HepG2 (cell line): ENCODE measurements at regions not wholly inside any gene's neighbourhood (a gene's known extent, or its start where the extent isn't known, plus 50 kb on each side); places are given as distances from the start of the nearest gene placed in this dataset.
A peak's percentile ranks its signal among the peaks of the same experiment; 100 is the strongest.

ENCODE experiments used
- ATAC-seq: fragments of 200-7000 bp; cut with Tn5 transposase; 3 replicates; pipeline ENCODE4 v1.9.1; 2020; ENCODE audit warnings: mild to moderate bottlenecking, moderate library complexity
- BruUV-seq: library from RNA; stranded (reverse); fragments of 400-500 nt; replicated peaks from 2 replicates; lab custom pipeline; 2021; lab: Mats Ljungman, UMichigan
- CTCF ChIA-PET: fragments of 300-600 bp; formaldehyde crosslinking; extraction: SDS; loops from one replicate; lab custom pipeline; 2021; ENCODE audit warnings: low total read pairs, inconsistent platforms, low intra/inter-chr PET ratio; lab: Yijun Ruan, JAX
- POLR2A ChIA-PET: fragments of 350-600 bp; sonication (Branson Sonifier 250); formaldehyde crosslinking; loops from one replicate; lab custom pipeline; 2020; ENCODE audit warnings: antibody characterized with exemption, inconsistent platforms; lab: Yijun Ruan, JAX
- DNase-seq: peaks from one replicate; pipeline ENCODE4 v3.0.0-alpha.2; 2015; ENCODE audit warnings: low spot score
- FAIRE-seq: peaks from 3 replicates; lab custom pipeline; 2011; peaks lifted over from hg19 to GRCh38; lab: Jason Lieb, UNC
- H2AFZ ChIP-seq: one replicate; pipeline ENCODE4 v1.6.1; 2011; ENCODE audit warnings: low read length, inconsistent platforms
- H3K27ac ChIP-seq: fragments of 300-600 bp; 3 replicates; pipeline ENCODE4 v1.8.0; 2011; ENCODE audit warnings: mixed run types, mild to moderate bottlenecking, mixed read lengths, low read length, inconsistent platforms; ENCODE audit not compliant: insufficient read depth; ENCODE audit errors: extremely low read length
- H3K27me3 ChIP-seq, 2 experiments: fragments of 200-600 bp in 1 of 2; 2 replicates in 1 of 2; 3 replicates in 1 of 2; pipeline versions ENCODE4 v1.6.0 to v1.8.0; 2011; ENCODE audit warnings: low read length in 2 of 2, mild to moderate bottlenecking in 2 of 2, moderate library complexity in 2 of 2, inconsistent platforms in 1 of 2; ENCODE audit not compliant: insufficient read depth in 2 of 2, control insufficient read depth in 1 of 2
- H3K36me3 ChIP-seq, 2 experiments: fragments of 200-600 bp in 1 of 2; replicated peaks in 1 of 2; 2 replicates in 1 of 2; 3 replicates in 1 of 2; pipeline versions ENCODE4 v1.5.1 to v1.8.0; 2011; ENCODE audit warnings: low read length in 2 of 2, inconsistent platforms in 1 of 2; ENCODE audit not compliant: insufficient read depth in 2 of 2, control insufficient read depth in 1 of 2
- H3K4me1 ChIP-seq: 2 replicates; pipeline ENCODE4 v1.5.1; 2012; ENCODE audit warnings: low read length, inconsistent platforms; ENCODE audit not compliant: insufficient read depth
- H3K4me2 ChIP-seq: 2 replicates; pipeline ENCODE4 v1.6.0; 2011; ENCODE audit warnings: low read depth, low read length, inconsistent platforms
- H3K4me3 ChIP-seq, 3 experiments: fragments of 200-600 bp in 1 of 3; sonication (generic), shearing (Covaris generic) in 1 of 3; replicated peaks in 1 of 3; 2 replicates each; pipeline ENCODE4 v1.5.1; 2011 to 2016; ENCODE audit warnings: low read length in 3 of 3, inconsistent platforms in 2 of 3, low read depth in 2 of 3, mild to moderate bottlenecking in 2 of 3, control low read depth in 1 of 3, mixed read lengths in 1 of 3; ENCODE audit not compliant: insufficient read depth in 1 of 3
- H3K79me2 ChIP-seq: one replicate; pipeline ENCODE4 v1.6.1; 2011; ENCODE audit warnings: low read length, inconsistent platforms; ENCODE audit not compliant: insufficient read depth
- H3K9ac ChIP-seq: 2 replicates; pipeline ENCODE4 v1.6.0; 2011; ENCODE audit warnings: mild to moderate bottlenecking, low read depth, low read length, inconsistent platforms; ENCODE audit not compliant: insufficient read depth
- H3K9me3 ChIP-seq: 2 replicates; pipeline ENCODE4 v1.5.1; 2012; ENCODE audit warnings: mild to moderate bottlenecking, low read length
- H4K20me1 ChIP-seq: 2 replicates; pipeline ENCODE4 v1.6.0; 2011; ENCODE audit warnings: inconsistent platforms, mild to moderate bottlenecking, low read length, moderate library complexity; ENCODE audit not compliant: insufficient read depth
- BORCS8-MEF2B ChIP-seq: sonication (generic); formaldehyde crosslinking; IDR thresholded peaks from 2 replicates; pipeline ENCODE4 v1.8.0; 2022; ENCODE audit warnings: mild to moderate bottlenecking, missing genetic modification reagents
- FOSL2 ChIP-seq: sonication (generic); formaldehyde crosslinking; IDR thresholded peaks from 2 replicates; pipeline ENCODE4 v1.4.0; 2020; ENCODE audit warnings: missing genetic modification reagents
- KLF16 ChIP-seq, 2 experiments: sonication (generic) in 1 of 2; formaldehyde crosslinking in 1 of 2; IDR thresholded peaks; 2 replicates each; pipeline versions ENCODE4 v1.6.1 to v1.8.0; 2016 to 2023; ENCODE audit warnings: missing genetic modification reagents in 2 of 2, missing compliant biosample characterization in 1 of 2
- NCOA2 ChIP-seq: sonication (generic); formaldehyde crosslinking; IDR thresholded peaks from 2 replicates; pipeline ENCODE4 v1.8.0; 2022; ENCODE audit warnings: inconsistent platforms
- NFIC ChIP-seq: IDR thresholded peaks from 2 replicates; pipeline ENCODE4 v1.6.1; 2012; ENCODE audit warnings: mild to moderate bottlenecking, low read length, inconsistent platforms
- NFYC ChIP-seq: IDR thresholded peaks from 2 replicates; pipeline ENCODE4 v1.6.1; 2016; ENCODE audit warnings: missing genetic modification reagents, missing compliant biosample characterization
- NR2F6 ChIP-seq, 2 experiments: IDR thresholded peaks; 2 replicates each; pipeline ENCODE4 v1.6.1; 2016; ENCODE audit warnings: antibody characterized with exemption in 1 of 2, mild to moderate bottlenecking in 1 of 2
- ONECUT2 ChIP-seq: sonication (generic); formaldehyde crosslinking; IDR thresholded peaks from 2 replicates; pipeline ENCODE4 v1.4.0; 2020; ENCODE audit warnings: missing genetic modification reagents
- SALL1 ChIP-seq: sonication (generic); formaldehyde crosslinking; IDR thresholded peaks from 2 replicates; pipeline ENCODE4 v1.8.0; 2022; ENCODE audit warnings: mild to moderate bottlenecking, missing genetic modification reagents
- TBX3 ChIP-seq: fragments of 450-650 bp; IDR thresholded peaks from 2 replicates; pipeline ENCODE4 v1.6.1; 2017; ENCODE audit warnings: antibody characterized with exemption, mild to moderate bottlenecking, inconsistent platforms, borderline replicate concordance
- TEAD3 ChIP-seq: optimal IDR thresholded peaks from 2 replicates; pipeline ENCODE3; 2016; ENCODE audit warnings: borderline replicate concordance
- THAP11 ChIP-seq: IDR thresholded peaks from 2 replicates; pipeline ENCODE4 v1.6.1; 2016; ENCODE audit warnings: missing biosample characterization, missing genetic modification reagents
- ZGPAT ChIP-seq: IDR thresholded peaks from 2 replicates; pipeline ENCODE4 v1.6.1; 2016; ENCODE audit warnings: mild to moderate bottlenecking
- ZKSCAN8 ChIP-seq: IDR thresholded peaks from 2 replicates; pipeline ENCODE4 v1.6.1; 2016; ENCODE audit warnings: borderline replicate concordance, missing genetic modification reagents, missing compliant biosample characterization
- ZNF160 ChIP-seq: sonication (generic); formaldehyde crosslinking; IDR thresholded peaks from 2 replicates; pipeline ENCODE4 v1.8.0; 2022; ENCODE audit warnings: mild to moderate bottlenecking, inconsistent platforms, missing genetic modification reagents
- ZNF547 ChIP-seq: sonication (generic); formaldehyde crosslinking; IDR thresholded peaks from 2 replicates; pipeline ENCODE4 v1.5.1; 2020; ENCODE audit warnings: mild to moderate bottlenecking, missing genetic modification reagents
- ZNF737 ChIP-seq: sonication (generic); formaldehyde crosslinking; IDR thresholded peaks from 2 replicates; pipeline ENCODE4 v1.5.0; 2020; ENCODE audit warnings: missing genetic modification reagents, mild to moderate bottlenecking, borderline replicate concordance
- WGBS: methylation state at CpG from one replicate; pipeline ENCODE4 v1.1.6; 2017; ENCODE audit warnings: low lambda C conversion rate; 5-methylcytosine and 5-hydroxymethylcytosine counted together
- in situ Hi-C: cut with HindIII; loops from 2 replicates; pipeline ENCODE4 v1.10.0; 2017; ENCODE audit warnings: low pct_unique_long_range_greater_than_20kb; ENCODE audit not compliant: extremely low pct_ligation_motif_present
- intact Hi-C: fragments of 100-400 bp; cut with micrococcal nuclease; formaldehyde crosslinking; loops from one replicate; pipeline ENCODE4 v1.10.0; 2022; ENCODE audit not compliant: unreplicated experiment

GRCh38 chr12:93011100-93011499, 82.0 kb upstream of the EEA1 start:
- H4K20me1 ChIP-seq: no peaks in the 10 kb centered on the region
- ATAC-seq (no peak), DNase-seq (no peak), FAIRE-seq (no peak)
- in situ Hi-C loops (loop anchor here (10.0 kb wide), 1 partner anchor 304 kb away; no protein-coding TSS in a partner anchor), intact Hi-C loops (loop anchor here (10.0 kb wide), 1 partner anchor 66 kb away; no protein-coding TSS in a partner anchor)
- H3K27ac ChIP-seq: no peak overlapping the region
- 0 out of 5 replicates have a peak, but pooled peaks cover 0 to 6% of the 10 kb centered on the region in 2 experiments for H3K36me3 ChIP-seq
- CTCF ChIA-PET: no interaction called here
- 98% methylated on average over 10 of the region's 10 CpGs for WGBS
- H3K4me3 ChIP-seq: no peak overlapping the region
- peaks cover 44% of the 10 kb centered on the region for H3K79me2 ChIP-seq
- no peak for TF ChIP-seq ZNF160 (CRISPR knock-in tag)
- no peak for TF ChIP-seq NFIC
- TF ChIP-seq NFYC (CRISPR knock-in tag): no peak
- TF ChIP-seq TBX3: no peak
- TF ChIP-seq ZKSCAN8 (CRISPR knock-in tag): no peak
- POLR2A ChIA-PET: interaction anchor here (0.7 to 0.8 kb wide), 2 partner anchors 8 to 9 kb away, joined by 3 read pairs; no protein-coding TSS in a partner anchor
- no TSS peak for BruUV-seq
- H3K27me3 ChIP-seq: no peaks in the 10 kb centered on the region
- H3K4me2 ChIP-seq: no peak overlapping the region
- H3K9me3 ChIP-seq: no peaks in the 10 kb centered on the region
- no peak overlapping the region for H2AFZ ChIP-seq
- peaks cover 78% of the 10 kb centered on the region for H3K4me1 ChIP-seq
- H3K9ac ChIP-seq: no peak overlapping the region

- Histone ChIP-seq H3K4me3 (peak overlapping the region in 1 of 3 experiments; percentile 17; a peak in 1 of 6 replicates), H3K27me3 (no peaks in the 10 kb centered on the region), H3K79me2 (peaks cover 5% of the 10 kb centered on the region), H3K9ac (peak overlapping the region; percentile 47), H3K4me1 (peaks cover 82% of the 10 kb centered on the region), H3K4me2 (peak overlapping the region; percentile 64), H3K27ac (peak overlapping the region; percentile 75), H3K9me3 (no peaks in the 10 kb centered on the region), H4K20me1 (no peaks in the 10 kb centered on the region), H2AFZ (no peak overlapping the region), H3K36me3 (peaks cover 0 to 6% of the 10 kb centered on the region in 2 experiments; a peak in 1 of 5 replicates)
- peak; percentile 97 for DNase-seq
- BruUV-seq: no TSS peak
- 4% methylated on average over 4 of the region's 4 CpGs for WGBS
- intact Hi-C loops (loop anchor here (1.0 to 10.0 kb wide), 5 partner anchors 8 to 111 kb away; no protein-coding TSS in a partner anchor), in situ Hi-C loops (loop anchor here (10.0 kb wide), 1 partner anchor 299 kb away; no protein-coding TSS in a partner anchor)
- peak; percentile 95 for FAIRE-seq
- ChIA-PET POLR2A (interaction anchor here (0.6 to 7.3 kb wide), 13 partner anchors 10 to 804 kb away, joined by 3 to 132 read pairs (median 4); no protein-coding TSS in a partner anchor), CTCF (no interaction called here)
- ATAC-seq: peak; percentile 67
- TF ChIP-seq ONECUT2 (CRISPR knock-in tag): peak; percentile 97
- no peak for TF ChIP-seq ZNF547 (CRISPR knock-in tag)
- peak; percentile 78 for TF ChIP-seq TEAD3
- TF ChIP-seq ZGPAT (CRISPR knock-in tag): peak; percentile 71
- TF ChIP-seq BORCS8-MEF2B (CRISPR knock-in tag): peak; percentile 64; the same call in 1 of the 2 replicates
- TF ChIP-seq THAP11 (CRISPR knock-in tag): peak; percentile 42
- TF ChIP-seq KLF16 (CRISPR knock-in tag; IDR thresholded peaks at IDR 0.05): 0 out of 4 replicates have a peak, but pooled peaks of 1 of the 2 experiments have one; percentile 44
- TF ChIP-seq FOSL2 (CRISPR knock-in tag): peak; percentile 54
- peak; percentile 85; the same call in 1 of the 2 replicates for TF ChIP-seq NCOA2
- peak; percentile 96 for TF ChIP-seq SALL1 (CRISPR knock-in tag)
- no peak for TF ChIP-seq ZNF737
- peak; percentile 88 for TF ChIP-seq NR2F6 (IDR thresholded peaks at IDR 0.05)
- TF ChIP-seq NR2F6 (CRISPR knock-in tag; IDR thresholded peaks at IDR 0.05): peak; percentile 81
These were observed 87.0 kb upstream of the EEA1 start for GRCh38 chr12:93015871-93016751.
